ENCODE measurements at regions not wholly inside any gene's neighbourhood (a gene's known extent, or its start where the extent isn't known, plus 50 kb on each side); places are given as distances from the start of the nearest gene placed in this dataset.

- Histone ChIP-seq H3K27ac (ENCODE audit: low read depth in 1 of 3, low read length in 2 of 3) (no peak overlapping the region), H3K4me3 (ENCODE audit: low read depth in 1 of 3, low read length in 3 of 3) (no peak overlapping the region), H3K36me3 (ENCODE audit: control insufficient read depth in 3 of 3, insufficient read depth in 2 of 3, low read depth in 1 of 3, low read length in 3 of 3) (no peaks in the 10 kb centered on the region), H3K9me3 (ENCODE audit: control insufficient read depth in 2 of 2, insufficient read depth in 1 of 2, low read depth in 1 of 2, low read length in 1 of 2) (no peaks in the 10 kb centered on the region), H3K4me1 (ENCODE audit: control insufficient read depth in 3 of 3, insufficient read depth in 2 of 3, low read depth in 1 of 3, low read length in 2 of 3) (no peaks in the 10 kb centered on the region), H3K27me3 (ENCODE audit: control insufficient read depth in 3 of 3, insufficient read depth in 3 of 3, low read length in 3 of 3) (no peaks in the 10 kb centered on the region)
- no peak for FAIRE-seq
- 70 to 79% (median 78%) methylated on average over 3 of the region's 3 CpGs for WGBS, 3 donors
- no peak for DNase-seq
Measured at GRCh38 chr7:33760834-33761233, 144.5 kb upstream of the BMPER start.

GRCh38 chr7:33761449-33762080 is 143.8 kb upstream of the BMPER start:
- H3K9me3 ChIP-seq (ENCODE audit: control insufficient read depth in 2 of 2, insufficient read depth in 1 of 2, low read depth in 1 of 2, low read length in 1 of 2) = no peaks in the 10 kb centered on the region
- WGBS, 3 donors = 87 to 93% (median 92%) methylated on average over 7 of the region's 7 CpGs
- no peak for FAIRE-seq

GRCh38 chr7:33762151-33762910 is 143.0 kb upstream of the BMPER start:
- FAIRE-seq = no peak
- Histone ChIP-seq H3K27ac (ENCODE audit: low read depth in 1 of 3, low read length in 2 of 3) (no peak overlapping the region), H3K4me3 (ENCODE audit: low read depth in 1 of 3, low read length in 3 of 3) (no peak overlapping the region), H3K36me3 (ENCODE audit: control insufficient read depth in 3 of 3, insufficient read depth in 2 of 3, low read depth in 1 of 3, low read length in 3 of 3) (no peaks in the 10 kb centered on the region), H3K4me1 (ENCODE audit: control insufficient read depth in 3 of 3, insufficient read depth in 2 of 3, low read depth in 1 of 3, low read length in 2 of 3) (no peaks in the 10 kb centered on the region), H3K27me3 (ENCODE audit: control insufficient read depth in 3 of 3, insufficient read depth in 3 of 3, low read length in 3 of 3) (no peaks in the 10 kb centered on the region), H3K9me3 (ENCODE audit: control insufficient read depth in 2 of 2, insufficient read depth in 1 of 2, low read depth in 1 of 2, low read length in 1 of 2) (no peaks in the 10 kb centered on the region)
- WGBS, 3 donors = 79 to 88% (median 85%) methylated on average over 6 of the region's 6 CpGs
- DNase-seq = no peak

More at GRCh38 chr7:33761449-33762080, 143.8 kb upstream of the BMPER start:
- no peak for DNase-seq
- H3K27ac ChIP-seq (ENCODE audit: low read depth in 1 of 3, low read length in 2 of 3) = no peak overlapping the region
- H3K27me3 ChIP-seq (ENCODE audit: control insufficient read depth in 3 of 3, insufficient read depth in 3 of 3, low read length in 3 of 3) = no peaks in the 10 kb centered on the region
- H3K4me1 ChIP-seq (ENCODE audit: control insufficient read depth in 3 of 3, insufficient read depth in 2 of 3, low read depth in 1 of 3, low read length in 2 of 3) = no peaks in the 10 kb centered on the region
- no peak overlapping the region for H3K4me3 ChIP-seq (ENCODE audit: low read depth in 1 of 3, low read length in 3 of 3)
- no peaks in the 10 kb centered on the region for H3K36me3 ChIP-seq (ENCODE audit: control insufficient read depth in 3 of 3, insufficient read depth in 2 of 3, low read depth in 1 of 3, low read length in 3 of 3)

- H3K36me3 ChIP-seq (ENCODE audit: control insufficient read depth in 3 of 3, insufficient read depth in 2 of 3, low read depth in 1 of 3, low read length in 3 of 3) = no peaks in the 10 kb centered on the region
- H3K9me3 ChIP-seq (ENCODE audit: control insufficient read depth in 2 of 2, insufficient read depth in 1 of 2, low read depth in 1 of 2, low read length in 1 of 2) = no peaks in the 10 kb centered on the region
- FAIRE-seq = no peak
- no peak for DNase-seq
- no peaks in the 10 kb centered on the region for H3K27me3 ChIP-seq (ENCODE audit: control insufficient read depth in 3 of 3, insufficient read depth in 3 of 3, low read length in 3 of 3)
- H3K4me1 ChIP-seq (ENCODE audit: control insufficient read depth in 3 of 3, insufficient read depth in 2 of 3, low read depth in 1 of 3, low read length in 2 of 3) = no peaks in the 10 kb centered on the region
- H3K4me3 ChIP-seq (ENCODE audit: low read depth in 1 of 3, low read length in 3 of 3) = no peak overlapping the region
- WGBS, 3 donors = 91 to 93% (median 92%) methylated on average over 3 of the region's 3 CpGs
- no peak overlapping the region for H3K27ac ChIP-seq (ENCODE audit: low read depth in 1 of 3, low read length in 2 of 3)
Measured at GRCh38 chr7:33762911-33763306, 142.4 kb upstream of the BMPER start.

- Histone ChIP-seq H3K9me3 (ENCODE audit: control insufficient read depth in 2 of 2, insufficient read depth in 1 of 2, low read depth in 1 of 2, low read length in 1 of 2) (no peaks in the 10 kb centered on the region), H3K4me3 (ENCODE audit: low read depth in 1 of 3, low read length in 3 of 3) (no peak overlapping the region), H3K27ac (ENCODE audit: low read depth in 1 of 3, low read length in 2 of 3) (no peak overlapping the region), H3K27me3 (ENCODE audit: control insufficient read depth in 3 of 3, insufficient read depth in 3 of 3, low read length in 3 of 3) (no peaks in the 10 kb centered on the region), H3K36me3 (ENCODE audit: control insufficient read depth in 3 of 3, insufficient read depth in 2 of 3, low read depth in 1 of 3, low read length in 3 of 3) (no peaks in the 10 kb centered on the region), H3K4me1 (ENCODE audit: control insufficient read depth in 3 of 3, insufficient read depth in 2 of 3, low read depth in 1 of 3, low read length in 2 of 3) (no peaks in the 10 kb centered on the region)
- WGBS, 3 donors = 18 to 55% (median 29%) methylated on average over 7 of the region's 7 CpGs
- FAIRE-seq = no peak
- peak; percentile 49 to 73 for DNase-seq
Measured at GRCh38 chr7:33764752-33765451, 140.4 kb upstream of the BMPER start.

- H3K27ac ChIP-seq (ENCODE audit: low read depth in 1 of 3, low read length in 2 of 3) = no peak overlapping the region
- no peaks in the 10 kb centered on the region for H3K36me3 ChIP-seq (ENCODE audit: control insufficient read depth in 3 of 3, insufficient read depth in 2 of 3, low read depth in 1 of 3, low read length in 3 of 3)
- no peak overlapping the region for H3K4me3 ChIP-seq (ENCODE audit: low read depth in 1 of 3, low read length in 3 of 3)
- 49 to 85% (median 51%) methylated on average over 1 of the region's 1 CpG for WGBS, 3 donors
- H3K9me3 ChIP-seq (ENCODE audit: control insufficient read depth in 2 of 2, insufficient read depth in 1 of 2, low read depth in 1 of 2, low read length in 1 of 2) = no peaks in the 10 kb centered on the region
- DNase-seq = no peak
- FAIRE-seq = no peak
- H3K27me3 ChIP-seq (ENCODE audit: control insufficient read depth in 3 of 3, insufficient read depth in 3 of 3, low read length in 3 of 3) = no peaks in the 10 kb centered on the region
- H3K4me1 ChIP-seq (ENCODE audit: control insufficient read depth in 3 of 3, insufficient read depth in 2 of 3, low read depth in 1 of 3, low read length in 2 of 3) = no peaks in the 10 kb centered on the region
Measured at GRCh38 chr7:33766405-33766804, 138.9 kb upstream of the BMPER start.

GRCh38 chr7:33769930-33770329 is 135.4 kb upstream of the BMPER start:
- Histone ChIP-seq H3K4me1 (ENCODE audit: control insufficient read depth in 3 of 3, insufficient read depth in 2 of 3, low read depth in 1 of 3, low read length in 2 of 3) (no peaks in the 10 kb centered on the region), H3K9me3 (ENCODE audit: control insufficient read depth in 2 of 2, insufficient read depth in 1 of 2, low read depth in 1 of 2, low read length in 1 of 2) (no peaks in the 10 kb centered on the region)
- WGBS, 3 donors = 79 to 94% (median 93%) methylated on average over 1 of the region's 1 CpG

GRCh38 chr7:33770576-33770975 is 134.8 kb upstream of the BMPER start:
- H3K36me3 ChIP-seq (ENCODE audit: control insufficient read depth in 3 of 3, insufficient read depth in 2 of 3, low read depth in 1 of 3, low read length in 3 of 3) = no peaks in the 10 kb centered on the region
- no peaks in the 10 kb centered on the region for H3K27me3 ChIP-seq (ENCODE audit: control insufficient read depth in 3 of 3, insufficient read depth in 3 of 3, low read length in 3 of 3)
- 87 to 95% (median 92%) methylated on average over 4 of the region's 4 CpGs for whole genome bisulfite sequencing, 3 donors
- H3K27ac ChIP-seq (ENCODE audit: low read depth in 1 of 3, low read length in 2 of 3) = no peak overlapping the region
- FAIRE-seq (no peak), DNase-seq (no peak)
- no peaks in the 10 kb centered on the region for H3K9me3 ChIP-seq (ENCODE audit: control insufficient read depth in 2 of 2, insufficient read depth in 1 of 2, low read depth in 1 of 2, low read length in 1 of 2)
- no peak overlapping the region for H3K4me3 ChIP-seq (ENCODE audit: low read depth in 1 of 3, low read length in 3 of 3)
- H3K4me1 ChIP-seq (ENCODE audit: control insufficient read depth in 3 of 3, insufficient read depth in 2 of 3, low read depth in 1 of 3, low read length in 2 of 3) = peaks cover 0 to 2% (median 0%) of the 10 kb centered on the region in 3 donors

More at GRCh38 chr7:33769930-33770329, 135.4 kb upstream of the BMPER start:
- H3K36me3 ChIP-seq (ENCODE audit: control insufficient read depth in 3 of 3, insufficient read depth in 2 of 3, low read depth in 1 of 3, low read length in 3 of 3) = no peaks in the 10 kb centered on the region
- no peak overlapping the region for H3K27ac ChIP-seq (ENCODE audit: low read depth in 1 of 3, low read length in 2 of 3)
- no peak for FAIRE-seq
- no peak overlapping the region for H3K4me3 ChIP-seq (ENCODE audit: low read depth in 1 of 3, low read length in 3 of 3)
- H3K27me3 ChIP-seq (ENCODE audit: control insufficient read depth in 3 of 3, insufficient read depth in 3 of 3, low read length in 3 of 3) = no peaks in the 10 kb centered on the region
- no peak for DNase-seq
